SK-N-SH (cell line): ENCODE measurements at regions not wholly inside any gene's neighbourhood (a gene's known extent, or its start where the extent isn't known, plus 50 kb on each side); places are given as distances from the start of the nearest gene placed in this dataset.

ENCODE experiments used
- CTCF ChIA-PET: fragments of 300-600, 350-600 bp; formaldehyde crosslinking; extraction: SDS; loops from one replicate; lab custom pipeline; 2021; lab: Yijun Ruan, JAX
- POLR2A ChIA-PET: fragments of 350-600 bp; sonication (Branson Sonifier 250); formaldehyde crosslinking; extraction: SDS; loops from one replicate; lab custom pipeline; 2020; ENCODE audit warnings: antibody characterized with exemption, inconsistent platforms; lab: Yijun Ruan, JAX
- DNase-seq: peaks from one replicate; pipeline ENCODE4 v3.0.0; 2012
- H2AFZ ChIP-seq: fragments of 200-600 bp; sonication (generic); 2 replicates; pipeline ENCODE4 v1.8.1; 2016; ENCODE audit warnings: antibody characterized with exemption, mild to moderate bottlenecking, low read depth
- H3F3A ChIP-seq: fragments of 200-600 bp; sonication (generic); replicated peaks from 2 replicates; pipeline ENCODE3; 2016; ENCODE audit warnings: antibody characterized with exemption, mild to moderate bottlenecking; ENCODE audit not compliant: insufficient read depth
- H3K27ac ChIP-seq, 2 experiments: fragments of 200-500 bp in 1 of 2; fragments of 200-600 bp in 1 of 2; sonication (Bioruptor generic) in 1 of 2; sonication (generic), shearing (Covaris generic) in 1 of 2; 2 replicates each; pipeline versions ENCODE4 v1.5.1 to v1.6.1; 2014 to 2016; ENCODE audit warnings: low read depth in 2 of 2, inconsistent platforms in 1 of 2, low read length in 1 of 2, mild to moderate bottlenecking in 1 of 2, mixed read lengths in 1 of 2
- H3K27me3 ChIP-seq: fragments of 200-600 bp; sonication (generic), shearing (Covaris generic); 2 replicates; pipeline ENCODE4 v1.6.1; 2016; ENCODE audit warnings: mixed run types; ENCODE audit not compliant: insufficient read depth
- H3K36me3 ChIP-seq, 2 experiments: fragments of 200-500 bp in 1 of 2; fragments of 200-600 bp in 1 of 2; sonication (Bioruptor generic) in 1 of 2; sonication (generic) in 1 of 2; replicated peaks in 1 of 2; 2 replicates each; pipeline versions ENCODE3 to v1.5.1; 2014 to 2016; ENCODE audit warnings: low read length in 1 of 2, mild to moderate bottlenecking in 1 of 2; ENCODE audit not compliant: insufficient read depth in 2 of 2, control insufficient read depth in 1 of 2
- H3K4me1 ChIP-seq, 2 experiments: fragments of 200-500 bp in 1 of 2; fragments of 200-600 bp in 1 of 2; sonication (Bioruptor generic) in 1 of 2; sonication (generic), shearing (Covaris generic) in 1 of 2; 2 replicates each; pipeline versions ENCODE4 v1.5.1 to v1.6.1; 2014 to 2016; ENCODE audit warnings: low read depth in 1 of 2, low read length in 1 of 2, mixed run types in 1 of 2; ENCODE audit not compliant: insufficient read depth in 2 of 2, control insufficient read depth in 1 of 2
- H3K4me2 ChIP-seq: fragments of 200-600 bp; sonication (generic), shearing (Covaris generic); 2 replicates; pipeline ENCODE4 v1.6.1; 2017; ENCODE audit warnings: mixed run types
- H3K4me3 ChIP-seq, 2 experiments: fragments of 200-500 bp in 1 of 2; fragments of 200-600 bp in 1 of 2; sonication (Bioruptor generic) in 1 of 2; sonication (generic), shearing (Covaris generic) in 1 of 2; 2 replicates each; pipeline versions ENCODE4 v1.5.1 to v1.8.1; 2014 to 2016; ENCODE audit warnings: low read depth in 2 of 2, inconsistent platforms in 1 of 2, low read length in 1 of 2, mild to moderate bottlenecking in 1 of 2, mixed read lengths in 1 of 2, moderate library complexity in 1 of 2
- H3K79me2 ChIP-seq: fragments of 200-600 bp; sonication (generic); 2 replicates; pipeline ENCODE4 v1.8.1; 2017; ENCODE audit warnings: mild to moderate bottlenecking; ENCODE audit not compliant: insufficient read depth
- H3K9ac ChIP-seq: fragments of 200-600 bp; sonication (generic); 2 replicates; pipeline ENCODE4 v1.6.1; 2017; ENCODE audit warnings: mixed run types
- H3K9me2 ChIP-seq: fragments of 200-600 bp; sonication (generic); 2 replicates; pipeline ENCODE4 v1.6.1; 2017; ENCODE audit warnings: mixed run types
- H3K9me3 ChIP-seq: fragments of 200-600 bp; sonication (generic); 2 replicates; pipeline ENCODE4 v1.6.1; 2017; ENCODE audit warnings: mixed run types, mild to moderate bottlenecking, moderate library complexity
- H4K20me1 ChIP-seq: fragments of 200-600 bp; sonication (generic); 2 replicates; pipeline ENCODE4 v1.6.1; 2017; ENCODE audit warnings: mild to moderate bottlenecking, mixed run types; ENCODE audit not compliant: insufficient read depth
- ELF1 ChIP-seq: IDR thresholded peaks from 2 replicates; pipeline ENCODE4 v1.4.0; 2012
- EP300 ChIP-seq, 2 experiments: IDR thresholded peaks; 2 replicates each; pipeline versions ENCODE4 v1.4.0 to v1.6.1; 2012; ENCODE audit warnings: borderline replicate concordance in 1 of 2, low read depth in 1 of 2, low read length in 1 of 2
- FOSL2 ChIP-seq: IDR thresholded peaks from 2 replicates; pipeline ENCODE4 v1.4.0; 2012; ENCODE audit warnings: low read depth, mild to moderate bottlenecking, moderate library complexity, borderline replicate concordance
- FOXJ3 ChIP-seq: sonication (generic); formaldehyde crosslinking; IDR thresholded peaks from 2 replicates; pipeline ENCODE4 v1.5.1; 2020; ENCODE audit warnings: mild to moderate bottlenecking, missing genetic modification reagents
- FOXM1 ChIP-seq: IDR thresholded peaks from 2 replicates; pipeline ENCODE4 v1.4.0; 2012; ENCODE audit warnings: low read depth, mild to moderate bottlenecking
- MEF2A ChIP-seq: IDR thresholded peaks from 2 replicates; pipeline ENCODE4 v1.4.0; 2012; ENCODE audit warnings: low read depth, borderline replicate concordance
- NFIC ChIP-seq: IDR thresholded peaks from 2 replicates; pipeline ENCODE4 v1.4.0; 2012; ENCODE audit warnings: borderline replicate concordance
- POLR2AphosphoS5 ChIP-seq: IDR thresholded peaks from 2 replicates; pipeline ENCODE4 v1.6.1; 2012; ENCODE audit warnings: low read depth, low read length
- SMC3 ChIP-seq: IDR thresholded peaks from 2 replicates; pipeline ENCODE4 v1.6.1; 2012; ENCODE audit warnings: low read depth, low read length, improper control_type of control experiment
- TAF1 ChIP-seq: IDR thresholded peaks from 2 replicates; pipeline ENCODE4 v1.6.1; 2012; ENCODE audit warnings: low read depth, mild to moderate bottlenecking, low read length, moderate library complexity, borderline replicate concordance
- WGBS: methylation state at CpG from one replicate; pipeline ENCODE4 v1.1.6; 2017; ENCODE audit warnings: low lambda C conversion rate; 5-methylcytosine and 5-hydroxymethylcytosine counted together
- TF ChIP-seq, protein P1 (sequence below): IDR thresholded peaks from 2 replicates; pipeline ENCODE4 v1.4.0; 2012; ENCODE audit warnings: low read depth, borderline replicate concordance
- TF ChIP-seq, protein P2 (sequence below): IDR thresholded peaks from 2 replicates; pipeline ENCODE4; 2012
- TF ChIP-seq, protein P3 (sequence below): IDR thresholded peaks from 2 replicates; pipeline ENCODE4 v1.4.0; 2012; ENCODE audit warnings: low read depth, borderline replicate concordance

DNA sequence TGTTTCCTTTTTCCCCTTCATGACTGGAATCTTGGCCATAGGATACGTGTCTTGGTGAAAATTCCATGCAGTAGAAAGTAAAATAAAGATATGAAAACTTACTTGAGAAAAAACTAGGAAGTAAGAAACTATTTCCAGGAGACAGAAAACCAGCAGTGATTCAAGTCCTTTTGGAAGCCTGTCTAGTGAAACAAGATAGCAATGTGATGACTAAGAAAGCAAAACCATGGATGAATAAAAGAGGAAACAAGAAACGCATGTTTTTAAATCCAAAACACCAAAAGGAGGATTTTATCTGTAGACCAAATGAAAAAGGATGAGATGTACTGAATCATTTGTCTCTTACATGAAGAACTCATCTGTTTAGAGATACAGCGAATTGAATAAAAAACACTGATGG lies 1430.0 kb downstream of the ARAP2 start:
- DNase-seq = no peak
- Histone ChIP-seq H3K27ac (no peak overlapping the region), H3K27me3 (no peaks in the 10 kb centered on the region), H3K36me3 (no peaks in the 10 kb centered on the region), H3F3A (no peaks in the 10 kb centered on the region), H3K4me3 (no peak overlapping the region), H2AFZ (no peak overlapping the region), H4K20me1 (no peaks in the 10 kb centered on the region), H3K9ac (no peak overlapping the region), H3K9me2 (no peaks in the 10 kb centered on the region), H3K4me1 (no peaks in the 10 kb centered on the region), H3K9me3 (no peaks in the 10 kb centered on the region), H3K79me2 (no peaks in the 10 kb centered on the region), H3K4me2 (no peak overlapping the region)
- ChIA-PET POLR2A (no interaction called here), CTCF (no interaction called here)
- TF ChIP-seq EP300 (IDR thresholded peaks at IDR 0.05; ENCODE audit: borderline replicate concordance in 1 of 2, low read depth in 1 of 2, low read length in 1 of 2) (no peak), FOSL2 (no peak), NFIC (no peak), SMC3 (no peak), MEF2A (no peak), FOXJ3 (CRISPR knock-in tag) (no peak)
- TF ChIP-seq, protein P1, sequence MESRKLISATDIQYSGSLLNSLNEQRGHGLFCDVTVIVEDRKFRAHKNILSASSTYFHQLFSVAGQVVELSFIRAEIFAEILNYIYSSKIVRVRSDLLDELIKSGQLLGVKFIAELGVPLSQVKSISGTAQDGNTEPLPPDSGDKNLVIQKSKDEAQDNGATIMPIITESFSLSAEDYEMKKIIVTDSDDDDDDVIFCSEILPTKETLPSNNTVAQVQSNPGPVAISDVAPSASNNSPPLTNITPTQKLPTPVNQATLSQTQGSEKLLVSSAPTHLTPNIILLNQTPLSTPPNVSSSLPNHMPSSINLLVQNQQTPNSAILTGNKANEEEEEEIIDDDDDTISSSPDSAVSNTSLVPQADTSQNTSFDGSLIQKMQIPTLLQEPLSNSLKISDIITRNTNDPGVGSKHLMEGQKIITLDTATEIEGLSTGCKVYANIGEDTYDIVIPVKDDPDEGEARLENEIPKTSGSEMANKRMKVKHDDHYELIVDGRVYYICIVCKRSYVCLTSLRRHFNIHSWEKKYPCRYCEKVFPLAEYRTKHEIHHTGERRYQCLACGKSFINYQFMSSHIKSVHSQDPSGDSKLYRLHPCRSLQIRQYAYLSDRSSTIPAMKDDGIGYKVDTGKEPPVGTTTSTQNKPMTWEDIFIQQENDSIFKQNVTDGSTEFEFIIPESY = no peak
- 22% methylated on average over 3 of the region's 3 CpGs for WGBS

DNA sequence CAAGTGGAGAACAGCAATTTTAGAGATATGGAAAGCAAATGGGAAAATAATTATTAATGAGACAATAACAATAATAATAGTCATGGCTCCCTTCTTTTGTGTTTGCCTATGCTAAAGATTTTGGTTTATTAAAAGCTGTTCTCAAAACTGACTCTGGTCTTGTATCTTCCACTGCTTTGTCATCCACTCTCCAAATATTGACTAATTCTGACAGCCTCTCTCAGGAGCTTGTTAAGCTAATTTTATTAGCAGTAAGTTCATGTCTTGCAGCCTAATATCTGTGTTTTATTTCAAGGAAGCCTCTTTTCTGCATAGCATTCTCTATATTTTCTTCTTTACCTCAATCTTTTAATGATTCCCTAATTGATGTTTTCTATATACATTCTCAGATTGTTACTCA lies 1419.8 kb downstream of the ARAP2 start:
- Histone ChIP-seq H3K4me3 (no peak overlapping the region), H3K9me2 (no peaks in the 10 kb centered on the region), H3K36me3 (no peaks in the 10 kb centered on the region), H3F3A (no peaks in the 10 kb centered on the region), H4K20me1 (no peaks in the 10 kb centered on the region), H3K9ac (no peak overlapping the region), H3K79me2 (no peaks in the 10 kb centered on the region), H3K27ac (no peak overlapping the region), H3K27me3 (no peaks in the 10 kb centered on the region), H3K4me2 (no peak overlapping the region), H3K9me3 (no peaks in the 10 kb centered on the region), H3K4me1 (no peaks in the 10 kb centered on the region), H2AFZ (no peak overlapping the region)
- ChIA-PET POLR2A (no interaction called here), CTCF (interaction anchor here (1.0 kb wide), 1 partner anchor 14 kb away, joined by 3 read pairs; no protein-coding TSS in a partner anchor)
- no peak for DNase-seq
- TF ChIP-seq, protein P2, sequence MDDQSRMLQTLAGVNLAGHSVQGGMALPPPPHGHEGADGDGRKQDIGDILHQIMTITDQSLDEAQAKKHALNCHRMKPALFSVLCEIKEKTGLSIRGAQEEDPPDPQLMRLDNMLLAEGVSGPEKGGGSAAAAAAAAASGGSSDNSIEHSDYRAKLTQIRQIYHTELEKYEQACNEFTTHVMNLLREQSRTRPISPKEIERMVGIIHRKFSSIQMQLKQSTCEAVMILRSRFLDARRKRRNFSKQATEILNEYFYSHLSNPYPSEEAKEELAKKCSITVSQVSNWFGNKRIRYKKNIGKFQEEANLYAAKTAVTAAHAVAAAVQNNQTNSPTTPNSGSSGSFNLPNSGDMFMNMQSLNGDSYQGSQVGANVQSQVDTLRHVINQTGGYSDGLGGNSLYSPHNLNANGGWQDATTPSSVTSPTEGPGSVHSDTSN = no peak
- TF ChIP-seq EP300 (IDR thresholded peaks at IDR 0.05; ENCODE audit: borderline replicate concordance in 1 of 2, low read depth in 1 of 2, low read length in 1 of 2) (no peak), TAF1 (no peak), POLR2AphosphoS5 (no peak), FOSL2 (no peak), FOXM1 (no peak), ELF1 (no peak)
- TF ChIP-seq, protein P1 = no peak
- TF ChIP-seq, protein P3, sequence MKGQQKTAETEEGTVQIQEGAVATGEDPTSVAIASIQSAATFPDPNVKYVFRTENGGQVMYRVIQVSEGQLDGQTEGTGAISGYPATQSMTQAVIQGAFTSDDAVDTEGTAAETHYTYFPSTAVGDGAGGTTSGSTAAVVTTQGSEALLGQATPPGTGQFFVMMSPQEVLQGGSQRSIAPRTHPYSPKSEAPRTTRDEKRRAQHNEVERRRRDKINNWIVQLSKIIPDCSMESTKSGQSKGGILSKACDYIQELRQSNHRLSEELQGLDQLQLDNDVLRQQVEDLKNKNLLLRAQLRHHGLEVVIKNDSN = no peak
